ENCODE measurements at regions not wholly inside any gene's neighbourhood (a gene's known extent, or its start where the extent isn't known, plus 50 kb on each side); places are given as distances from the start of the nearest gene placed in this dataset.

GRCh38 chr11:101278286-101278685, 148.7 kb upstream of the PGR start:
- intact Hi-C loops (cut with micrococcal nuclease) (no loop called here), in situ Hi-C loops (cut with MboI) (no loop called here)
- no peak overlapping the region for H3K4me3 ChIP-seq
- DNase-seq (ENCODE audit: extremely low read depth in 1 of 4, low spot score in 3 of 4), result no peak
- no TSS peak for BruUV-seq (replicated peaks)
- no peak overlapping the region for H3K9ac ChIP-seq (ENCODE audit: insufficient read depth in 1 of 2, low read depth in 2 of 2, low read length in 2 of 2)
- H3K9me1 ChIP-seq (ENCODE audit: control insufficient read depth, insufficient read depth, low read length), result no peaks in the 10 kb centered on the region
- FAIRE-seq, result no peak
- no peak overlapping the region for H3K4me2 ChIP-seq (ENCODE audit: insufficient read depth, low read length)
- no peaks in the 10 kb centered on the region for H3K79me2 ChIP-seq (ENCODE audit: control insufficient read depth, insufficient read depth, low read length)
- no peaks in the 10 kb centered on the region for H4K20me1 ChIP-seq (replicated peaks; ENCODE audit: control insufficient read depth, insufficient read depth, low read length)
- POLR2A ChIA-PET, result no interaction called here
- H3K4me1 ChIP-seq (replicated peaks in 1 of 2; ENCODE audit: control insufficient read depth in 2 of 2, insufficient read depth in 2 of 2, low read length in 2 of 2), result no peaks in the 10 kb centered on the region; a peak in 1 of 5 replicates
- no peaks in the 10 kb centered on the region for H3K36me3 ChIP-seq (ENCODE audit: control insufficient read depth, insufficient read depth, low read length)
- no peaks in the 10 kb centered on the region for H3K9me3 ChIP-seq (replicated peaks; ENCODE audit: control insufficient read depth, insufficient read depth, low read depth, low read length)
- H3K27me3 ChIP-seq (ENCODE audit: control insufficient read depth in 2 of 2, insufficient read depth in 2 of 2, low read length in 2 of 2), result no peaks in the 10 kb centered on the region
- H2AFZ ChIP-seq (ENCODE audit: low read depth, low read length), result no peak overlapping the region
- TF ChIP-seq COPS2 (conservative IDR thresholded peaks at IDR 0.05) (no peak), ZNF551 (CRISPR knock-in tag; IDR thresholded peaks at IDR 0.05) (no peak), TBP (optimal IDR thresholded peaks at IDR 0.05; ENCODE audit: low read depth, low read length) (no peak), GTF2A2 (tag; IDR thresholded peaks at IDR 0.05) (no peak), ZNF695 (CRISPR knock-in tag; IDR thresholded peaks at IDR 0.05) (no peak), EP300 (IDR thresholded peaks at IDR 0.05; ENCODE audit: low read length) (no peak), SIN3A (IDR thresholded peaks at IDR 0.05; ENCODE audit: borderline replicate concordance in 2 of 2, control insufficient read depth in 1 of 2, low read depth in 2 of 2, low read length in 2 of 2) (no peak), ZNF518B (CRISPR knock-in tag; IDR thresholded peaks at IDR 0.05) (no peak), USF1 (CRISPR knock-in tag; IDR thresholded peaks at IDR 0.05) (no peak), HES1 (IDR thresholded peaks at IDR 0.05; ENCODE audit: low read depth) (no peak), POLR2H (tag; IDR thresholded peaks at IDR 0.05; ENCODE audit: low read depth) (no peak), NRF1 (conservative IDR thresholded peaks at IDR 0.05 in 1 of 2, IDR thresholded peaks at IDR 0.05 in 1 of 2) (no peak), ZZZ3 (IDR thresholded peaks at IDR 0.05) (no peak), ILK (tag; IDR thresholded peaks at IDR 0.05; ENCODE audit: borderline replicate concordance, low read depth) (no peak), NFXL1 (CRISPR knock-in tag; IDR thresholded peaks at IDR 0.05) (no peak), LCOR (CRISPR knock-in tag; IDR thresholded peaks at IDR 0.05) (no peak), SMAD3 (CRISPR knock-in tag; conservative IDR thresholded peaks at IDR 0.05) (no peak), RBM34 (IDR thresholded peaks at IDR 0.05; ENCODE audit: borderline replicate concordance, insufficient read depth, low read length) (no peak), LEF1 (IDR thresholded peaks at IDR 0.05) (no peak)
- TF ChIP-seq, protein P1, sequence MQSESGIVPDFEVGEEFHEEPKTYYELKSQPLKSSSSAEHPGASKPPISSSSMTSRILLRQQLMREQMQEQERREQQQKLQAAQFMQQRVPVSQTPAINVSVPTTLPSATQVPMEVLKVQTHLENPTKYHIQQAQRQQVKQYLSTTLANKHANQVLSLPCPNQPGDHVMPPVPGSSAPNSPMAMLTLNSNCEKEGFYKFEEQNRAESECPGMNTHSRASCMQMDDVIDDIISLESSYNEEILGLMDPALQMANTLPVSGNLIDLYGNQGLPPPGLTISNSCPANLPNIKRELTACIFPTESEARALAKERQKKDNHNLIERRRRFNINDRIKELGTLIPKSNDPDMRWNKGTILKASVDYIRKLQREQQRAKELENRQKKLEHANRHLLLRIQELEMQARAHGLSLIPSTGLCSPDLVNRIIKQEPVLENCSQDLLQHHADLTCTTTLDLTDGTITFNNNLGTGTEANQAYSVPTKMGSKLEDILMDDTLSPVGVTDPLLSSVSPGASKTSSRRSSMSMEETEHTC (IDR thresholded peaks at IDR 0.05), result no peak
- ATAC-seq, result no peak
- H3K27ac ChIP-seq (ENCODE audit: extremely low read depth, low read depth, low read length), result no peak overlapping the region
- CTCF ChIA-PET (ENCODE audit: low intra/inter-chr PET ratio), result no interaction called here
